IPS-18a (cell line): ENCODE measurements at regions not wholly inside any gene's neighbourhood (a gene's known extent, or its start where the extent isn't known, plus 50 kb on each side); places are given as distances from the start of the nearest gene placed in this dataset.

Source experiments
- H3K27ac ChIP-seq: one replicate; pipeline ENCODE4 v1.5.1; 2013; ENCODE audit warnings: low read length
- H3K27me3 ChIP-seq: one replicate; pipeline ENCODE4 v1.6.1; 2013; ENCODE audit warnings: mild to moderate bottlenecking, low read length; ENCODE audit not compliant: control insufficient read depth, insufficient read depth
- H3K36me3 ChIP-seq: one replicate; pipeline ENCODE4 v1.6.1; 2013; ENCODE audit warnings: low read depth, low read length; ENCODE audit not compliant: control insufficient read depth
- H3K4me1 ChIP-seq: one replicate; pipeline ENCODE4 v1.6.1; 2013; ENCODE audit warnings: low read depth, low read length; ENCODE audit not compliant: control insufficient read depth
- H3K4me3 ChIP-seq: one replicate; pipeline ENCODE4 v1.5.1; 2013; ENCODE audit warnings: low read length
- H3K9ac ChIP-seq: one replicate; pipeline ENCODE4 v1.6.1; 2013; ENCODE audit warnings: mild to moderate bottlenecking, low read length, moderate library complexity
- H3K9me3 ChIP-seq: one replicate; pipeline ENCODE4 v1.6.1; 2013; ENCODE audit warnings: low read depth, low read length; ENCODE audit not compliant: control insufficient read depth

- H3K27me3 ChIP-seq: no peaks in the 10 kb centered on the region
- H3K4me1 ChIP-seq: no peaks in the 10 kb centered on the region
- no peak overlapping the region for H3K27ac ChIP-seq
- no peaks in the 10 kb centered on the region for H3K9me3 ChIP-seq
- no peaks in the 10 kb centered on the region for H3K36me3 ChIP-seq
- H3K4me3 ChIP-seq: no peak overlapping the region
- no peak overlapping the region for H3K9ac ChIP-seq
These were observed 55.7 kb upstream of the PHACTR2 start for GRCh38 chr6:143621876-143622605.

GRCh38 chr6:143621159-143621873 lies 56.4 kb upstream of the PHACTR2 start:
- H3K4me1 ChIP-seq: no peaks in the 10 kb centered on the region
- H3K9ac ChIP-seq: no peak overlapping the region
- H3K27ac ChIP-seq: no peak overlapping the region
- no peaks in the 10 kb centered on the region for H3K27me3 ChIP-seq
- H3K4me3 ChIP-seq: no peak overlapping the region
- no peaks in the 10 kb centered on the region for H3K9me3 ChIP-seq
- no peaks in the 10 kb centered on the region for H3K36me3 ChIP-seq

GRCh38 chr6:143620447-143620846 lies 57.3 kb upstream of the PHACTR2 start:
- H3K4me3 ChIP-seq: no peak overlapping the region
- H3K9ac ChIP-seq: no peak overlapping the region
- H3K4me1 ChIP-seq: no peaks in the 10 kb centered on the region
- H3K36me3 ChIP-seq: no peaks in the 10 kb centered on the region
- no peaks in the 10 kb centered on the region for H3K9me3 ChIP-seq
- H3K27me3 ChIP-seq: no peaks in the 10 kb centered on the region
- no peak overlapping the region for H3K27ac ChIP-seq

GRCh38 chr6:143619824-143620401 lies 57.9 kb upstream of the PHACTR2 start:
- Histone ChIP-seq H3K9ac (no peak overlapping the region), H3K27me3 (no peaks in the 10 kb centered on the region), H3K9me3 (no peaks in the 10 kb centered on the region), H3K27ac (no peak overlapping the region), H3K4me3 (no peak overlapping the region), H3K4me1 (no peaks in the 10 kb centered on the region), H3K36me3 (no peaks in the 10 kb centered on the region)

- no peak overlapping the region for H3K9ac ChIP-seq
These were observed 61.0 kb upstream of the PHACTR2 start for GRCh38 chr6:143616741-143617140.

GRCh38 chr6:143615785-143616184 lies 62.0 kb upstream of the PHACTR2 start:
- H3K4me3 ChIP-seq: no peak overlapping the region
- H3K36me3 ChIP-seq: no peaks in the 10 kb centered on the region
- no peaks in the 10 kb centered on the region for H3K27me3 ChIP-seq

More at GRCh38 chr6:143616741-143617140, 61.0 kb upstream of the PHACTR2 start:
- H3K9me3 ChIP-seq: no peaks in the 10 kb centered on the region
- H3K4me1 ChIP-seq: no peaks in the 10 kb centered on the region
- no peaks in the 10 kb centered on the region for H3K36me3 ChIP-seq
- H3K4me3 ChIP-seq: no peak overlapping the region
- no peaks in the 10 kb centered on the region for H3K27me3 ChIP-seq
- H3K27ac ChIP-seq: no peak overlapping the region

GRCh38 chr6:143614235-143614634 lies 63.5 kb upstream of the PHACTR2 start:
- Histone ChIP-seq H3K9ac (no peak overlapping the region), H3K4me1 (no peaks in the 10 kb centered on the region), H3K36me3 (no peaks in the 10 kb centered on the region), H3K27me3 (no peaks in the 10 kb centered on the region), H3K9me3 (no peaks in the 10 kb centered on the region), H3K27ac (no peak overlapping the region), H3K4me3 (no peak overlapping the region)

More at GRCh38 chr6:143615785-143616184, 62.0 kb upstream of the PHACTR2 start:
- Histone ChIP-seq H3K4me1 (no peaks in the 10 kb centered on the region), H3K27ac (no peak overlapping the region), H3K9ac (no peak overlapping the region), H3K9me3 (no peaks in the 10 kb centered on the region)

- H3K27me3 ChIP-seq: no peaks in the 10 kb centered on the region
- H3K4me3 ChIP-seq: no peak overlapping the region
- H3K4me1 ChIP-seq: no peaks in the 10 kb centered on the region
- no peak overlapping the region for H3K9ac ChIP-seq
- H3K27ac ChIP-seq: no peak overlapping the region
- H3K9me3 ChIP-seq: no peaks in the 10 kb centered on the region
- H3K36me3 ChIP-seq: no peaks in the 10 kb centered on the region
These were observed 64.0 kb upstream of the PHACTR2 start for GRCh38 chr6:143613749-143614148.

- no peaks in the 10 kb centered on the region for H3K4me1 ChIP-seq
- H3K27me3 ChIP-seq: no peaks in the 10 kb centered on the region
- H3K9ac ChIP-seq: no peak overlapping the region
- H3K4me3 ChIP-seq: no peak overlapping the region
- no peaks in the 10 kb centered on the region for H3K9me3 ChIP-seq
- no peak overlapping the region for H3K27ac ChIP-seq
- no peaks in the 10 kb centered on the region for H3K36me3 ChIP-seq
These were observed 65.6 kb upstream of the PHACTR2 start for GRCh38 chr6:143612186-143612585.

GRCh38 chr6:143611580-143611979 lies 66.2 kb upstream of the PHACTR2 start:
- Histone ChIP-seq H3K9me3 (no peaks in the 10 kb centered on the region), H3K27ac (no peak overlapping the region), H3K36me3 (no peaks in the 10 kb centered on the region), H3K9ac (no peak overlapping the region), H3K27me3 (no peaks in the 10 kb centered on the region), H3K4me3 (no peak overlapping the region), H3K4me1 (no peaks in the 10 kb centered on the region)

GRCh38 chr6:143609972-143610371 lies 67.8 kb upstream of the PHACTR2 start:
- Histone ChIP-seq H3K27ac (no peak overlapping the region), H3K36me3 (no peaks in the 10 kb centered on the region), H3K9ac (no peak overlapping the region), H3K27me3 (no peaks in the 10 kb centered on the region), H3K9me3 (no peaks in the 10 kb centered on the region), H3K4me3 (no peak overlapping the region), H3K4me1 (no peaks in the 10 kb centered on the region)
